Activated CD4-positive, alpha-beta T cell treated with anti-CD3 and anti-CD28 coated beads, Interleukin-2, amount 50 U/mL, for 24 hours (primary cell): ENCODE measurements at regions not wholly inside any gene's neighbourhood (a gene's known extent, or its start where the extent isn't known, plus 50 kb on each side); places are given as distances from the start of the nearest gene placed in this dataset.
"Not testable (repeated sequence)": the region's sequence is repeated elsewhere in the genome, so short reads cannot be mapped to it uniquely, and the experiment has no call there.

Experiments
- DNase-seq, 2 donors: peaks; one replicate each; pipeline ENCODE4 v3.0.0-alpha.2; 2020; ENCODE audit warnings: low read depth in 1 of 2, low spot score in 1 of 2

GRCh38 chr6:17013701-17014100 is 88.1 kb upstream of the STMND1 start:
- DNase-seq: no peak

DNA sequence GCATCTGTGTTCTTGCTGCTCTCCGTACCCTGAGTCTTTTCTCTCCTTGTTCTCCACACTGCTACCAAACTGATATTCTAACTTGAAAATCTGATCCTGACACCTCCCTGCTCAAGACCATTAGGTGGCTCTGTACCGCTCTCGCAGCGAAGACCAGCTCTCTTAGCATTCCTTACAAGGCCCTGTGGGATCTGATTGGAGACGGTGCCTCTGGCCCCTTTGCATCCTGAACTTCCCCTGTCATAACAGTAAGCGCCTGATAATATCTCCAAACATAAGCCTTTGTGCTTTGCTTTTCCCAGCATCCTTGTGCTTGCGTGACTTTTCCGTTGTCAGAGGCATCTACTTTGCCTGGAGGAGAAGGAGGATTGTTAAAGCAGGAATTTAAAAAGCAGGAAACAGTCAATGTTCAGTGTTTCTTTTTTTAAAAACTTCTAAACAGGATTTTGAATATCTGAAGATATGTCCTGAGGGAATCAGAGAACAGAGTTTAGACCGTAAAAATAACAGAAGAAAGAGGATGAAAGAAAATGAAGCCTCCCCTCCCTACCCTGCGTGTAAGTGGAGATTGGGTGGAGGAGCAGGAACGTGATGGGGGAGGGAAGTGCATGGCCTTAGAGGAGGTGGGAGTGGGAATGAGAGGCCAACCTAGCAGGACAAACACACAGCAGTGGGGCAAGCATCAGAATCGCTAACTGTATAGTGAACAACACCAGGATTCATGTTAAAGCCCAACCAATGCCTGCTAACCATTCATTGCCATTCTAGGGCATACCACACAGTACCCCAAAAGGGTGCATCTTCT is 89.2 kb upstream of the STMND1 start:
- no peak for DNase-seq

GRCh38 chr6:17011985-17012384 is 89.9 kb upstream of the STMND1 start:
- DNase-seq: no peak

- DNase-seq: no peak
Observed at GRCh38 chr6:17007749-17008148, 94.1 kb upstream of the STMND1 start.

- no peak for DNase-seq
Observed at GRCh38 chr6:17006543-17006942, 95.3 kb upstream of the STMND1 start.

GRCh38 chr6:17004269-17004668 is 97.6 kb upstream of the STMND1 start:
- DNase-seq: no peak

DNA sequence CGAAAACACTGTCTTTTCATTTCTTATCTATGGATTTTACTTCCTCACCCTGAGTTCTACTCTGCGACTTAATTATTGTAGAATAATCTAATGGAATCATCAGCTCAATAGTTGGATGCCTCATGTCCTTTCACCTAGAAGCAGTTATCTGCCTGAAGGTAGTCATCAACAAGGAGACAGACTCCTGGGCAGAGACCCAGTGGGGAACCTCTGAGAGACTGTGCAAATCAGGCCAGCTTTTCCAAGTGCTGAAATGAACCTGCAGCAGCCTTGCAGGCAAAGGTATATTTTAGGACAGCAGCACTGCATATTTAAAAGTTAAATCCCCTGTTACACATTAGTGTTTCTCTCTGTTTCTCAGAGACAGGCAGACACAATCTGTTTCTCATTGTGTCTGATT is 99.7 kb upstream of the STMND1 start:
- DNase-seq: no peak

DNA sequence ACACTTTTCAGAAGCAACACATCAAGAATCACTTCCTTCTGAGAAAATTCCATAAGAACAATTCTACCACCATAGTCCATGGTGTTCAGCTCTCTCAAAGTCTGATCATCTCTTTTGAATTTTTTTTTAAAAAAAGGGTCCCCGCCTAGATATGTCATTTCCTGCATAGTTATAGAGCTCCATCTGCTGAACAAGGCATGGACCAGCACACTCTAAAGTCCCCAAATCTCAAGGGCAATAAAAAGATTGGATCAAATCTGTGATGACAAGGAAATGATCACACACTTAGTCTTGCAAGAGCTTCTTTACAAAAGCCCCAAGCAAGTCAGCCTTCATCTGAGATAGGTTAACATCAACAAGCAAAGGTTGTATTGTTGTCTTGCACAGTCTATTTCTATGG is 100.7 kb upstream of the STMND1 start:
- DNase-seq: no peak

DNA sequence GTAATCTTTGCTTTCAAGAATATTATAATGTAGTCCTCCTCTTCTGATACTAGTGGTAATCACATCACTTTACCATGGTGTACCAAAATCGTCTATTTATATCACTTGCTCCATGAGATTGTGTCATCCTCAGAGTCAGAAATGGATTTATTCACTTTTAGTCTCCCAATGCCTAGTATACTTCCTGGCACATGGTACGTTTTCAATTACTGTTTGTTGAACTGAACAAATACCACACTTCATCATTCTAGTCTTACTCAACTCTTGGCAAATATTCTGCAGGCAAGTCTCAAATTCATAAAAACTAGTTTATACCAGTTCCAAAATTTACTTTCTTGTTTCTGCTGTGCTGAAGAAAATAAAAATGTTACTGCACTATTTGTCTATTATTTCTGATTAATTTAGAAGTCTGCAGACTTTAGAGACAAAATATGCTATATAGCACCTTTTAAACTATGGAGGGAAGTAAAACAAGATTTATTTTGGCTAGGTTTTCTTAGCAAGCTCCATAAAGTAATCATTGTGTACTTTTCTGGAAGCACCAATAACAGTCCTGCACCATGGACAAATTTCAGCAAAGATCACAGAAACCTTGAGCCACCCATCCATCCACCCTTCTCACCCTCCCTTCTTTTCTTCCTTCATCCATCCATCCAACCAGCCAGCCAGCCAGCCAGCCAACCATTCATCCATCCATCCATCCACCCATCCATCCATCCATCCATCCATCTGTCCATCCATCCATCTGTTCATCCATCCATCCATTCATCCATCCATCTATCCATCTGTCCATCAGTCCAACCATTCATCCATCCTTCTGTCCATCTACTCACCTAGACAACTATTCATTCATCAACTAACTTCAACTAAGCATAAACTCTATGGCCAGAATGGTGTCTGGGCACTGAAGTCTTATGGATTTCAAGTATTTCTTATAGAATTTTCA is 102.1 kb upstream of the STMND1 start:
- no peak for DNase-seq

DNA sequence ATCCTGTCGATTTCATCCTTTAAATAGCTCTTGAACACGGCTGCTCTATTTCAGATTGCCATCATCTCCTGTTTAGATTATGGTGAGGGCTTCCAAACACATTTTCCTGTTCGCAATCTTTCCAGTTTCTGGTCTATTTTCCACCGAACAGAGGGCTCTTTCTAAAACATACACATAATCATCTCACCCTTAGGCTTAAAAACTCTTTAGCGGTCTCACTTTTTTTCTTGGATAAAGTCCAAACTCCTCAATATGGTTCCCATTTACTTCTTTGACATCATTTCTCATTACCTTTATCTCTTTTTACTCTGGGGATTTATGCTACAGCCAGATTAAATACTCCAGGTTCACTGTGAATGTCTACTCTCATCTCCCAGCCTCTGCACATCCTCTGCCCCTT is 103.4 kb upstream of the STMND1 start:
- DNase-seq: no peak

DNA sequence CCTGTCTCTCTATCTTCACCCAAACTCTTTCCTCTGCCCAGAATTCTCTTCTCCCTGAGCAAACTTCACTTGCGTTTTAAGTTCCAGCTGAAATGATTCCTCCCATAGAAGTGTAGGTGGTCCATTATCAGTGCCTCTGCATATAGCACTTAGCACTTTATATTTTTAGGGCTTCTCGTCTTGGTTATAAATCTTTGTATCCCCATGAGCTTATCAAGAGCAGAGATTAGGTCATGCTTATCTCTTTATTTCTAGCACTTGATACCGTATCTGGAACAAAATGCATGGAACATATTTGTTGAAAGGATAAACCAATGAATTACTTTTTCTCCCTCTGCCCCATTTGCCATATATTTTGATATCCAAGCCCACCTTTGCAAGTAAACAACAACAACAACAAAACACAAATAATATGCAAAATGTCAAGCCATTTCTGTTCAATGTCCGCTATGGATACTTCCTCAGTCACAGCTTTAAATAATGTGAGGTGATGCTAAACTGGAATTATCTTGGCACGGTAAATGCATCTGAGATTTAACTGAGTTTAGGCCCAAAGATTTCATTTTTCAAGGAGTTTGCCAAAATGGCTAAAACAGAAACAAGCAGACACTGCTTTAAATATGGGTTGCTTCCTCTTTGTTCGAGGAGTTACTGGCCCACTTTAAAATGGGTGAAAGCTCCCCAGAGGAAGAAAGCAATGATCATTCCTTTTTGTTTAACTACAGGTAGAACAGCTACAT is 106.2 kb upstream of the STMND1 start:
- no peak for DNase-seq

- no peak for DNase-seq
Observed at GRCh38 chr6:16993396-16993795, 108.5 kb upstream of the STMND1 start.

DNA sequence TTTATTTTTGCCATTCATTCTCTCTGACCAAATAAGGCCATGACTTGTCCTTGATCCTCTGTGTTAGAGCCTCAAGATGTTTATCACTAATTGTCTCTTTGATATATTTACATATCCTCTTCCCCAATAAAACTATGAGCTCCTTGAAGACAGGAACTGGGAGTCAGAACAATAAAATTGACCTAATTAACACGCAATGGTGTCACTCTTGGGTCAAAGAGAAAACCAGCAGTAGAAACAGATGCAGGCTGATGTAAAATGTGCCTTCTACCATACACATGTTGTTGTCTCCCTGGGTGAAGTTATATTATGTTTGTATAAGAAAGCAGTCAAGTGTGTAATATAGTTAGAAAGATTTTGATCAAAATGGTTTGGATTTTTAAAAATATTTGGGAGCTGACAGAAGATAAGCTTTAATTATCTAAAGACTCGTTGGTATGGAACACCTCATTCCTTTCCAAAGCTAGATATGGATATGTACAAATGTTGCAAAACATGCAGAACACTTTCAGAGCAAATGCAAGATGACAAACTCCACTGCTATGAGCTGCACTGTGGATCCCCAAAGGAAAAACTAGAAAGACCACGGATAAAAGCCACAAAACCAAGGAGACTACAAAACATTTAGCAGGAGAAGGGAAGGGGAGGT is 109.7 kb upstream of the STMND1 start:
- no peak for DNase-seq

- DNase-seq: not testable (repeated sequence)
Observed at GRCh38 chr6:16989976-16990375, 111.9 kb upstream of the STMND1 start.

- no peak for DNase-seq
Observed at GRCh38 chr6:16989382-16989781, 112.5 kb upstream of the STMND1 start.

DNA sequence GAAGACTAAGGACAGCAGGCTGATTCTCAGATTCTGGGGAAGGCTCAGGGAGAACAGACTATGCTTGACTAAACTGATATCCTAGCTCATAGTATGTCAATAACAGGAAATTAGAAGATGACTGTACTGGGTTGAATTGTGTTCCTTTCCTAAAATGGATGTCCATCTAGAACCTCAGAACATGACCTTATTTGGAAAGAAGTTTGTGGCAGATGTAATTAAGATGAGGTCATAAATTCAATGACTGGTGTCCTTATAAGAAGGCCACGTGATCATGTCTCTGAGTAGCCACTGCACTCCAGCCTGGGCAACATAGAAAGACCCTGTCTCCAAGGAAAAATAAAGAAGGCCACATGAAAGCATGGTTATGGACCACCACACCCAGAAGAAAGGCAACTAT is 113.9 kb upstream of the STMND1 start:
- no peak for DNase-seq

GRCh38 chr6:16985513-16986284 is 116.2 kb upstream of the STMND1 start:
- no peak for DNase-seq

DNA sequence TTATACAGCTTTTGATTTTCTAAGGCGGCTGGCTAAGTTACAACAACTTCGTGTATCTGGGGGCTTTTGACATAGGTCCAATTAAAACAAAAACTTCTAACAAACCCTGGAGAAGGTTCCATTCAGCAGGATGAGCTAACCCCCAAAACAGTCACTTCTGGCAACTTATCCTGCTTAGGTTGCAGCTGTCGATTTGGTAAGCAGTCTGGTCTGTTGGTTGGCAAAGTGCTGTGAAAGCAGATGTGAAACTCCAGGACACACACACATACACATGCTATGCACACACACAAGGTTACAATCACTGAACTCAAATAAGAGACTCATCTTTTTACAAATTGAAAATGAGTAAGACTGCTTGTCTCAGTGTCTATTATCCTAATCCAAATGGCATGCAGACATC is 119.0 kb upstream of the STMND1 start:
- no peak for DNase-seq

- DNase-seq: no peak
Observed at GRCh38 chr6:16979677-16980370, 122.0 kb upstream of the STMND1 start.

DNA sequence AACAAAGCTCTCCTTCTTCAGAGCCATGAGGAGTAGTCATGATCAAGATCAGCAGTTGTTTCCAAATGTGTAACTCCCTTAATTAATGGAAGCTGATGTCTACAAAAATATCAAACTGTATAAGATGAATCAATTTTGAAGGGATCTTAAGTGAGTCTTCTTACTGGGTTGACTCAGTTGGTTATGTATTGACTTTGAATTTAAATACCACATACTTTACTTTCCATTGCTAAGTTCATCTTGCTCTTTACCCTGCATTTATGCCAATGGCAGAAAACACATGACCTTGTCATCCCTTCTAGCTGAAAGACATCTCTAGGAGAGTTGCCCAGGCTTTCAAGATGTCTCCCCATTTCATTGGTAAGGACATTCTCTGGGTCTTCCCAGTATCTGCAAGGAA is 123.2 kb upstream of the STMND1 start:
- no peak for DNase-seq
